GM23338 (cell line): ENCODE measurements at regions not wholly inside any gene's neighbourhood (a gene's known extent, or its start where the extent isn't known, plus 50 kb on each side); places are given as distances from the start of the nearest gene placed in this dataset.

Experiments
- ATAC-seq: fragments of 200-7000 bp; cut with Tn5 transposase; 3 replicates; pipeline ENCODE4 v1.9.1; 2020
- DNase-seq: peaks from one replicate; pipeline ENCODE4 v3.0.0-alpha.2; 2015; ENCODE audit warnings: low spot score
- H2AFZ ChIP-seq: fragments of 200-600 bp; sonication (generic); 2 replicates; pipeline ENCODE4 v1.8.0; 2016; ENCODE audit warnings: antibody characterized with exemption, mild to moderate bottlenecking, moderate library complexity
- H3F3A ChIP-seq: fragments of 200-600 bp; sonication (generic); replicated peaks from 2 replicates; pipeline ENCODE4 v1.8.0; 2017; ENCODE audit warnings: antibody characterized with exemption, mixed run types, low read depth
- H3K27ac ChIP-seq: fragments of 200-600 bp; sonication (generic); 2 replicates; pipeline ENCODE4 v1.6.1; 2016; ENCODE audit warnings: low read depth
- H3K27me3 ChIP-seq: fragments of 200-600 bp; sonication (generic); 2 replicates; pipeline ENCODE4 v1.8.0; 2016; ENCODE audit warnings: mild to moderate bottlenecking, mixed run types, moderate library complexity; ENCODE audit not compliant: insufficient read depth
- H3K36me3 ChIP-seq: fragments of 200-600 bp; sonication (generic); 2 replicates; pipeline ENCODE4 v1.8.0; 2016; ENCODE audit warnings: mild to moderate bottlenecking; ENCODE audit not compliant: insufficient read depth
- H3K4me1 ChIP-seq: fragments of 200-600 bp; sonication (generic); 2 replicates; pipeline ENCODE4 v1.8.0; 2016; ENCODE audit warnings: mild to moderate bottlenecking, moderate library complexity; ENCODE audit not compliant: insufficient read depth
- H3K4me2 ChIP-seq: fragments of 200-600 bp; sonication (generic); 2 replicates; pipeline ENCODE4 v1.7.1; 2017; ENCODE audit warnings: mixed run types
- H3K4me3 ChIP-seq: fragments of 200-600 bp; sonication (generic); 2 replicates; pipeline ENCODE4 v1.6.1; 2016; ENCODE audit warnings: mixed run types
- H3K79me2 ChIP-seq: fragments of 200-600 bp; sonication (generic); replicated peaks from 2 replicates; pipeline ENCODE4 v1.8.0; 2017; ENCODE audit warnings: mild to moderate bottlenecking; ENCODE audit not compliant: insufficient read depth
- H3K9me2 ChIP-seq: fragments of 200-600 bp; sonication (generic); 2 replicates; pipeline ENCODE4 v1.8.0; 2017; ENCODE audit not compliant: insufficient read depth
- H4K20me1 ChIP-seq: fragments of 200-600 bp; sonication (generic); replicated peaks from 2 replicates; pipeline ENCODE4 v1.8.0; 2017; ENCODE audit warnings: mild to moderate bottlenecking; ENCODE audit not compliant: insufficient read depth
- H3K27ac Mint-ChIP-seq: 2 replicates; pipeline ENCODE4 v1.8.0; 2020; ENCODE audit warnings: inconsistent platforms, mild to moderate bottlenecking, moderate library complexity, mixed read lengths
- H3K27me3 Mint-ChIP-seq: 3 replicates; pipeline ENCODE4 v1.8.0; 2022; ENCODE audit warnings: low read depth, mild to moderate bottlenecking, moderate library complexity, mixed read lengths, inconsistent platforms; ENCODE audit not compliant: insufficient read depth, poor library complexity
- H3K36me3 Mint-ChIP-seq: 3 replicates; pipeline ENCODE4 v1.8.0; 2021; ENCODE audit warnings: low read depth, mild to moderate bottlenecking, inconsistent platforms, moderate library complexity, mixed read lengths
- H3K4me1 Mint-ChIP-seq: 3 replicates; pipeline ENCODE4 v1.8.0; 2020; ENCODE audit warnings: mild to moderate bottlenecking, inconsistent platforms, mixed read lengths
- H3K4me3 Mint-ChIP-seq: 3 replicates; pipeline ENCODE4 v1.8.0; 2021; ENCODE audit warnings: moderate library complexity, mild to moderate bottlenecking, inconsistent platforms, mixed read lengths
- H3K9me3 Mint-ChIP-seq: 3 replicates; pipeline ENCODE4 v1.8.0; 2020; ENCODE audit warnings: moderate library complexity, mild to moderate bottlenecking, inconsistent platforms, mixed read lengths
- ETS1 ChIP-seq: IDR thresholded peaks from 2 replicates; pipeline ENCODE4 v1.6.1; 2016; ENCODE audit warnings: antibody characterized with exemption
- EZH2phosphoT487 ChIP-seq: fragments of 200-600 bp; sonication (generic); IDR thresholded peaks from one replicate; pipeline ENCODE4 v1.8.1; 2018; ENCODE audit warnings: antibody characterized with exemption; ENCODE audit not compliant: unreplicated experiment
- JUNB ChIP-seq: IDR thresholded peaks from one replicate; pipeline ENCODE4 v1.6.1; 2016; ENCODE audit warnings: antibody characterized with exemption; ENCODE audit not compliant: unreplicated experiment
- NANOG ChIP-seq: IDR thresholded peaks from 2 replicates; pipeline ENCODE4 v1.6.1; 2016; ENCODE audit warnings: antibody characterized with exemption, borderline replicate concordance
- POLR2AphosphoS5 ChIP-seq: IDR thresholded peaks from 2 replicates; pipeline ENCODE4 v1.6.1; 2016; ENCODE audit warnings: antibody characterized with exemption, low read depth
- REST ChIP-seq: IDR thresholded peaks from one replicate; pipeline ENCODE4 v1.6.1; 2018; ENCODE audit warnings: antibody characterized with exemption; ENCODE audit not compliant: unreplicated experiment
- ZNF114 ChIP-seq: fragments of 250-450 bp; sonication (Bioruptor Pico); IDR thresholded peaks from 2 replicates; pipeline ENCODE4 v1.5.0; 2020; ENCODE audit warnings: mild to moderate bottlenecking, moderate library complexity
- ZNF462 ChIP-seq: fragments of 250-450 bp; sonication (Bioruptor Pico); IDR thresholded peaks from 2 replicates; pipeline ENCODE4 v1.5.0; 2020; ENCODE audit warnings: mild to moderate bottlenecking, moderate library complexity

DNA sequence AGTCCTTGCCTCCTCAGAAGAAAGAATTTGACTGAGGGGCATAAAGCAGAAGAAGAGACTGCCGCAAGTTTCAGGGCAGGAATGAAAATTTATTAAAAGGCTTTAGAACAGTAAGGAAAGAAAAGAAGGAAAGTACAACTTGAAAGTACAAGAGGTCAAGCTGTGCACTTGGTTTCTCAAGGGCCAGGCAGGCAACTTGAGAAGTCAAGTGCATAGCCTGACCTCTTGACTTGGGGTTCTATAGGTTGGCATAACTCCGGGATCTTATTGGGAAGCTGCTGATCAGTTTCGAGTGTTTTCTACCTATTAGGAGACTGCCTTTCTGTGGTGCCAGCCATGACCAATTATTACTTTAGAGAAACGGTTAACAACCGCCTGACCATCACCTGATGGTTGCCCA, 237.0 kb upstream of the RGS17 start (continued):
- TF ChIP-seq ZNF462 (CRISPR knock-in tag), result no peak
- TF ChIP-seq ZNF114, result no peak

DNA sequence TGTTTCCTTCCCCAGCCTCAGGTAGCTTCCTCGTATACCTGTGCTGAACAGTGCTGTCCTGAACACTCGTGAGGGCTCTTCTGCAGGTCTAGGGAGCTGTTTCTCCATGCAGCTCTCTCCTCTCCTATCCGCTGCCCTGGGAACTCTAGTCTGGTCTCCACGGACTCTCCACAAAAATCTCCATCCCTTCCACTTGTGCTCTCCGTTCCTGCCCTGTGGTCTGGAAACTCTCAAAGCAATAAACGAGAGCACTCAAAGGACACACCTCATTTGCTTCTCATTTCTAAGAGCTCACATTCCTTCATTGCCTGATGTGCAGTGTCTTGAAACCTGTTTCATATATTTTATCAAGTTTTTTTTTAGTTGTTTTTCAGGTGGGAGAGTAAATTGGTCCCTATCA, 235.9 kb upstream of the RGS17 start:
- H3K4me3 Mint-ChIP-seq, result no peak overlapping the region
- no peak overlapping the region for H3K4me3 ChIP-seq
- no peaks in the 10 kb centered on the region for H3K4me1 Mint-ChIP-seq
- no peaks in the 10 kb centered on the region for H3K27me3 Mint-ChIP-seq
- H3K9me2 ChIP-seq, result peaks cover 18% of the 10 kb centered on the region; the same call in 1 of the 2 replicates
- no peaks in the 10 kb centered on the region for H3K27me3 ChIP-seq
- H3K4me2 ChIP-seq, result no peak overlapping the region
- H3F3A ChIP-seq, result no peaks in the 10 kb centered on the region
- no peaks in the 10 kb centered on the region for H3K4me1 ChIP-seq
- no peak overlapping the region for H2AFZ ChIP-seq
- no peaks in the 10 kb centered on the region for H3K79me2 ChIP-seq
- peaks cover 2% of the 10 kb centered on the region; the same call in 1 of the 3 replicates for H3K36me3 Mint-ChIP-seq
- H3K9me3 Mint-ChIP-seq, result peaks cover 5% of the 10 kb centered on the region; the same call in 2 of the 3 replicates
- no peaks in the 10 kb centered on the region for H4K20me1 ChIP-seq
- H3K27ac ChIP-seq, result no peak overlapping the region
- no peaks in the 10 kb centered on the region for H3K36me3 ChIP-seq
- TF ChIP-seq NANOG, result no peak
- no peak for TF ChIP-seq JUNB
- no peak for TF ChIP-seq ETS1
- TF ChIP-seq REST, result no peak
- TF ChIP-seq EZH2phosphoT487, result no peak
- TF ChIP-seq POLR2AphosphoS5, result no peak
- no peak overlapping the region for H3K27ac Mint-ChIP-seq
- ATAC-seq (no peak), DNase-seq (no peak)
